ENCODE measurements at regions not wholly inside any gene's neighbourhood (a gene's known extent, or its start where the extent isn't known, plus 50 kb on each side); places are given as distances from the start of the nearest gene placed in this dataset.
"Not testable (repeated sequence)": the region's sequence is repeated elsewhere in the genome, so short reads cannot be mapped to it uniquely, and the experiment has no call there.

DNA sequence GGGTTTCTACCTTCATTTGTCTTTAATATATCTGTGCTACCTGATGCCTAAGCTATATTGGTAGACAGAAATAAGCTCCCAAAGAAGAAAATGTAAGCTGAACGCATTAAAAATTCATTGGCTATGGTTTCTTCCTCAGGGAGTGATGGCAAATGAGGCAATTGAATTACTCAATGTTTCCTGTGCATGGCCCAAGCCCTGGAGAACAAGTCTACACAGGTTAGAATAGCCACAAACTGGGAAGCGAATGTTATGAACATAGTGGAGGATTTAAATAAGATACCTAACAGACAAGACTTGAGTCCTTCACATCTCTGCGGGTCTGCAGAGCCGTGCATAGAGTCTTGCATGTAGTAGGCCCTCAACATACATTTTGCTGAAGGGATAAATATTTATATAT is 350.3 kb downstream of the RWDD3 start:
- DNase-seq (ENCODE audit: low read depth in 2 of 3, low spot score in 2 of 3) = no peak

DNA sequence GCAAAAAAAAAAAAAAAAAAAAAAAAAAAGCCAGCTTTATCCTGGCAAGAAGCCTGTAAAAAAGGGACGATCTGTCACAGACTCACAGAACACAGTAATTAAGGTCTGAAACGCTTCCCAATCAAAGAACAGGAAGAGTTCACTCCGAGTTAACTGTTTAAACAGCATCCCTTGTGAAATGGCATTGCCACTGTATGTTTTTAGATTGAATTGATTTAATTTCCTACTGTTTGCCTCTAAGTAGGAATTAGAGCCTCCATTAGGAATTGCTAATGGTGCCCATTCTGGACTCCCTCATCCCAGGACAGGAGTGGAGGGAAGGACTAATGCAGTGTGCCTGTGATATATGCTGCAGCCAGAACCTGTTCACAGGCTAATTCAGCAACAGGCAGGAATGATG is 370.8 kb downstream of the RWDD3 start:
- DNase-seq (ENCODE audit: low read depth in 2 of 3, low spot score in 2 of 3) = no peak

DNA sequence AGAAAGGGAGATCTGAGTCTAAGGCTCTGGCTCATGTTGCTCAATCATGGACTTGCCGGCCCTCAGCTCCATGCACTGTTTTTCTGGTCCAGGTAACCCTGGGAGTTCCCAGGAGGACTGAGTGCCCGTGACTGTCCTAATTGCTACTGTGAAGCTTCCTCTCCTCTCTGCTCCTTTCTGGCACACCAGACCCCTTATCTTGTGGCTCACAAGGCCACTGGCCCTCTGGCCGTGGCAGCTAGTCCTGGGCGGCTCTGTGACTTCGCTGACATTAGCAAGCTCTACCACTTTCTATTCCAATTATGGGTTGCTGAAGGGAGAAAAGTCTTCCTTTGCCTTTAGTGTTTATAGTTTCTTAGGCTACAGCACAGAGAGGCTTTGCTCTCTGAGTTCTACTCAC is 380.2 kb downstream of the RWDD3 start:
- no peak for DNase-seq (ENCODE audit: low read depth in 2 of 3, low spot score in 2 of 3)

DNA sequence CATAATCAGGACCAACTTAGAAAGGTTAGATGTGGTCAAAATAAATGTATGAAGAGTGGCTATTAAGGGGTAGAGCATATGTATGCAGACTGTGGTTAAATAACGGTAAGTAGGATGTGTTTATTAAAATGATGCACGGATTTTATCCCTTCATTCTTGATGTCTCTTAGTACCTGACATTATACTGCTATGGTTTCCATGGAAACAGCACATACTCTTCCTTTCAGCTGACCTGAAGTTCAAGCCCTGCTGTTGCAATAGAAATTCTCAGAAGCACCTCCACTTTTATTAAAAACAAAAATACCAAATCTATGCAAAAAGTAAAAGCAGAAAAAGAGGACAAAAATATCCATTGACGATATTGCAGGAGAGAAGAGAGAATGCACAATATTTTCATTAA is 381.4 kb downstream of the RWDD3 start:
- DNase-seq (ENCODE audit: low read depth in 2 of 3, low spot score in 2 of 3) = no peak

GRCh38 chr1:95620076-95620475 is 386.1 kb downstream of the RWDD3 start:
- no peak for DNase-seq (ENCODE audit: low read depth in 2 of 3, low spot score in 2 of 3)

- no peak for DNase-seq (ENCODE audit: low read depth in 2 of 3, low spot score in 2 of 3)
These were observed 388.6 kb downstream of the RWDD3 start for GRCh38 chr1:95622609-95623008.

DNA sequence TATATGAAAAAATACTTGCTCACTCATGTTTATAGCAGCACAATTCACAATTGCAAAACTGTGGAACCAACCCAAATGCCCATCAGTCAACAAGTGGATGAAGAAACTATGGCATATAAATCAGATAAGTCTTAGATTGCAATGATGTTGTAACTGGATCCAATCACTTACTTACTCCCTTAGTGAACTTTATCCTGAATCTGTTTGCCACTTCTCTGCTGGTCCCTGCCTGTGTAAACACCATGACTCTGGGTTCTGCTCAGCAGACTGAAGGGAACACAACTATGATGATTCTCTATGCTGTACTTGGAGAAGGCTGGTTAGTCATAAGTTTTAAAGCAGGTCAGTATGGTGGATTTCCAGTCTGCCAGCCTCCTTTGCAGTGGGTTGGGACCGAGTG is 391.2 kb downstream of the RWDD3 start:
- DNase-seq (ENCODE audit: low read depth in 2 of 3, low spot score in 2 of 3) = no peak

DNA sequence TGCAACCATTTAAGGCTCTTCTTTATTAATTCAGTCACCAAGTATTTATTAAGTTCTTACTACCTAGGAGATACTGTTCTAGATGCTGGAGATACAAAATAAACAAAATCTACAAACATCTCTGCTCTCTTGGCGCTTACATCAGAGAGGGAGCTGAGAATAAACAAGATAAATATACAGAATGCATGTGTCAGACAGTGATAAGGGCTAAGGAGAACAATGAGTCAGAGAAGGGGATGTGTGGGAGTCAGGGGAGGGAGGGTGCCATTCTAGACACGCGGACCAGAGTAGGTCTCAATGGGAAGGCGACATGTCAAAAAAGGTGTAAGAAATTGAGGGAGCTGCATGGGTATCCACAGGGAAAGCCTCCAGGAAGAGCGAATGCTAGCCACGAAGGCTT is 393.2 kb downstream of the RWDD3 start:
- no peak for DNase-seq (ENCODE audit: low read depth in 2 of 3, low spot score in 2 of 3)

GRCh38 chr1:95631695-95632094 is 397.7 kb downstream of the RWDD3 start:
- no peak for DNase-seq (ENCODE audit: low read depth in 2 of 3, low spot score in 2 of 3)

GRCh38 chr1:95635811-95636210 is 401.8 kb downstream of the RWDD3 start:
- no peak for DNase-seq (ENCODE audit: low read depth in 2 of 3, low spot score in 2 of 3)

DNA sequence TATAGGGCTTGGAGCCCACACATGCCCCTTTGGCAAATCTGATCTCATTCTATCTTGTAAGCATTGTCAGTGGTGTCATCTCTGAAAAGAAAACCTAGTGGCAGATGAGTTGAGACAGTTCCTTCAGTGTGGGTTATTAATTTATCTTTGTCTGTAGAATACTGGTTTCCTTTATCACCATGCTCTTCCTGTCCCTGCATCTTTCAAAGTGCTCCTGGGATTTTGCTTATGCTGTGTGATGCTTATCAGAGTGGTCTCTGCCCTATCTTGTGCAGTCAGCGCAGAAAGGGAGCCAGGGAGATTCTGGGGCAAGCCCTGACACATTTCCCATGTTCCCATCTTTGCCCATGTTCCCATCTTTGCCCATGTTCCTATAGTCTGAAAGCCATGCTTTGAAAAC is 402.9 kb downstream of the RWDD3 start:
- no peak for DNase-seq (ENCODE audit: low read depth in 2 of 3, low spot score in 2 of 3)

- no peak for DNase-seq (ENCODE audit: low read depth in 2 of 3, low spot score in 2 of 3)
These were observed 406.7 kb downstream of the RWDD3 start for GRCh38 chr1:95640746-95641145.

DNA sequence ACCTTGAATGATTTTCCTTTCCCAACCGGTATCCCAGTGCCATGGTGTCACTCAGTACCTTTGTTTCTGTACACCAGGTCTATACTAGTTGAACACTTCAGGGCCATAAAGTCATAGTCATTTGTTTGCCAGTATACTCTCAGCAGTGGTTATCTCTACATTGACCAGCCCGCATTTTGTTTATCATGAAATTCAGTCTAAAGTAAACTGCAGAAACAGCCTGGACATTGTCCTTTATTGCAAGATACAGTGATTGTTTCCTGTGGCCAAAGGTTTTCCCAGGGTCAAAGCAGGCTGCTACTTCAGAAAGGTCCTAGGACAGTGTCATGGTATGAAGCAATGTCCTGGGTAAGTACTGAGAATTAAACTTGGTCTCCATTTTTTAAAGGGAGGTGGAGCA is 407.4 kb downstream of the RWDD3 start:
- DNase-seq (ENCODE audit: low read depth in 2 of 3, low spot score in 2 of 3) = no peak

- no peak for DNase-seq (ENCODE audit: low read depth in 2 of 3, low spot score in 2 of 3)
These were observed 408.0 kb downstream of the RWDD3 start for GRCh38 chr1:95642035-95642434.

DNA sequence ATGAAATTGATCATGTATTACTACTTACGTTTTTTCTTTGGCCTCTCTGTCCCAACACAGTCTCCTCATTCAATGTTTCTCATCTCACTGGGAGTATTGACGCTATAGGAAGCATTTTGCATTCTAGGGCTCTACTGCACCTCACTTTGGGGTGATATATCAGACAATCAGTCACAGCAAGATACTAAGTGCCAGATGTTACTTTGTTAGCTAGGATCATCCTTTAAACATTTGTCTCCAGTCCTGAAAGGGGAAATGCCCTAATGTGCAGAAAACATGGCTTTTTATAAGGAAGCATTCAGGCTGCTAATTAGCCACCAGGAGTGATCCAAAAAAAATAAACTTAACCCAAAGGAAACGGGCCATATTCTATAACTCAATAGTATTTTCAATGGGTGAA is 409.1 kb downstream of the RWDD3 start:
- DNase-seq (ENCODE audit: low read depth in 2 of 3, low spot score in 2 of 3) = no peak

DNA sequence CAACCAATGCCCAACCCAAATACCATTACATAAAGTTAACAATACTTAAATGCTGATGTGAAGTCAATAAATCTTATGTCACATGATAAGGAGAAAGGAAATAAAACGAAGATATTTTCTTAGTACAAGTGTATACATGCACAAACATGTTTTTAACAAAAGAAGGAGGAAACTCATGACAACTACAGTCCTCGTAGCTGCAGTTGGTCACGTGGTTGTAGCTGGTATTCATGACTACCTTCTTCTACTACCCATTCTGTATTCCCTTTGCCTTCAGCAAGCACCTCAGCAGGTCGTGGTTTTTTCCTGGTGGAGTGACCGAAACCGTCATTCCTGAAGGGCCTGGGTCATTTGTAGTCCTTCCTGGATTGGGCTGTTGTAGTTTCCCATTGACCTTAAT is 411.1 kb downstream of the RWDD3 start:
- DNase-seq (ENCODE audit: low read depth in 2 of 3, low spot score in 2 of 3) = not testable (repeated sequence)

- no peak for DNase-seq (ENCODE audit: low read depth in 2 of 3, low spot score in 2 of 3)
These were observed 416.6 kb downstream of the RWDD3 start for GRCh38 chr1:95650631-95651030.

DNA sequence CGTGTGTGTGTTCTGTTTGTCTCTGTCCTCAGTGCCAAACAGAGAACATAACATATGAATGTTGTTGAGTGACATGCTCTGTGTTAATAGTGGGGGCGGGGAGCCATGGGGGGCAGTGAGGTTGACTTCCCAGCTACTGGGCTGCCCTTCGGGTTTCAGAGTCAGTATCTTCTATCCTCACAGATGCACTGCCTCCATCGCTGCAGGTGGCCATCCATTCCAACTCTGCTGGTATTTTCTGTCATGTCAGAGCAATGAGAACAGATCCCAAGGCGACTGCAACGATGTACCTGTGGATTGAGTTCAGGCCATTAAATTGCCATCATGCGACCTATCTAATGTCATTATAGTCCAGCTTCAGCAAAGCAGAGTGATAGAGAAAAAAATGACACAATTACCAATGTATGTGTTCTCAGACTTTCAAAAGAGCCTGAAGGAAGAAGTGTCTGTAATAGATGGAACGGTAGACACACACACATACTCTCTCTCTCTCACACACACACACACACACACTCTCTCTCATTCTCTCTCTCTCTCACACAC is 418.5 kb downstream of the RWDD3 start:
- DNase-seq (ENCODE audit: low read depth in 2 of 3, low spot score in 2 of 3) = no peak

- DNase-seq (ENCODE audit: low read depth in 2 of 3, low spot score in 2 of 3) = no peak
These were observed 419.6 kb downstream of the RWDD3 start for GRCh38 chr1:95653618-95654017.

DNA sequence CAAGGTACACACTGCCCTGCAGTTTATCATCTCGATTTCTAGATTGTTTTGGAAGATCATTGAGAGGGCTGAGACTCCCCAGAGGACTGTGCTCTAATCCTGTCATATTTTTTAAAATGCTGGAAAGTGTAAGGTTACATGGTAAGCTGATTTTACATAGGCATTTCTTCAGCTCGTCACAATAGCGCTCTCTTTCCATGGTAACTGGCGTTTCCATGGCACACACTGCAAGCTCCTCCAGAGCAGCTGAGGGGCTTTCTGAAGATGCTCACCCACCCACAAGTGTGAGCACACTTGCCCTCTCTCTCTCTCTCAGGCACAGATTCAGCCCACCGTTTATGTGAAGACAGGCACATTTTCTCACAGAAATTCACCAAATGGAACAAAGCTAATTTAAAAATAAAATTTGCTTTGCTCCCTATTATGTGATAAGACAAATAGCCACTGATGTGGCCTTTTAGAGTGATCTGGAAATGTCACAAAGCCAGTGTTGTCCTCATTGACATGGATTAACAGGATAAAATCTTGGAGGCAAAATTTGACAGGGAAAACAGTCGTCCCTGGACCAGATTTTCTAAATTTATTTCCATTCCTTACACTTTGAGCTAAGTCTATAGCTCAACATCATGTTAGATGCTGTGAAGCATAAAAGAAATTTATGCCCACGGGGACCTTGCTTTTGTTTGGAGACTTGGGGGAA is 421.5 kb downstream of the RWDD3 start:
- DNase-seq (ENCODE audit: low read depth in 2 of 3, low spot score in 2 of 3) = no peak

GRCh38 chr1:95657248-95657647 is 423.2 kb downstream of the RWDD3 start:
- no peak for DNase-seq (ENCODE audit: low read depth in 2 of 3, low spot score in 2 of 3)

DNA sequence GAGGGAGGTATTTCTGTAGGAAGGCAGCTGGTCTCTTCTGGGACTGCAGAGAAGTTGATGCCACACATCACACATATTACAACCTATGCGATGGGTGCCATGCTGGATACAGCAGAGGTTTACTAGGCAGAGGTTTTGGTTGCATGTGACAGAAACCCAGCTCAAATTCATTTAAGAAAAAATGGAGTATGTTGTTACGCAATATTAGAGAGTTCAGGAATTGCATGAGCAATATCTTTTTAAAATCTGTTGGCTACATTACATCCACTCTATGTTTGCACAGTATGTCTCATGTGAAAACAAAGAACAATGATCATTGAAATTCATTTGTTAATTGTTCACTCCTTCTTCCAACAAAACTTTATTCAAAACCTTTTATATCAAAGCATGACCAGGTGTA is 425.2 kb downstream of the RWDD3 start:
- no peak for DNase-seq (ENCODE audit: low read depth in 2 of 3, low spot score in 2 of 3)

DNA sequence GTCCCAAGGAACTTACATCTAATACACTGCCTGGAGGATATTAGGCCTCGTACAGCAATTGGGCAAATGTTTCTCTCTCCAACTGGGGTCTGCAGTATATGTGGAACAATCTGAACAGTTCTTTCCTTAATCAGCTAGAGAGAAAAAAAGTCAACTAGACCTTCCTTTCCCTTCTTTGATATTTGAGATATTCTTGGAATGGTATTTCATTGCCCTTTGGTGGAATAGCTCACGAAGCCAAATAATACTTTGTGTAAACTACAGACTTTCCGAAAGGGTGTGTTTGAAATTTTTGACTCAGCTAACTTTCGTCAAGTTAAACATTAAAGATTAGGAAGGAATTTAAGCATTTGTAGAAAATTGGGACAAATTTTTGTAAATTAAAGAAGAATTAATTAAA is 425.6 kb downstream of the RWDD3 start:
- DNase-seq (ENCODE audit: low read depth in 2 of 3, low spot score in 2 of 3) = no peak
